ENCODE measurements at regions not wholly inside any gene's neighbourhood (a gene's known extent, or its start where the extent isn't known, plus 50 kb on each side); places are given as distances from the start of the nearest gene placed in this dataset.

- H3K4me3 ChIP-seq (ENCODE audit: low read depth, low read length): no peak overlapping the region
- no peak for DNase-seq (ENCODE audit: low read depth)
These were observed 179.6 kb downstream of the RFC3 start for GRCh38 chr13:33997574-33997973.

DNA sequence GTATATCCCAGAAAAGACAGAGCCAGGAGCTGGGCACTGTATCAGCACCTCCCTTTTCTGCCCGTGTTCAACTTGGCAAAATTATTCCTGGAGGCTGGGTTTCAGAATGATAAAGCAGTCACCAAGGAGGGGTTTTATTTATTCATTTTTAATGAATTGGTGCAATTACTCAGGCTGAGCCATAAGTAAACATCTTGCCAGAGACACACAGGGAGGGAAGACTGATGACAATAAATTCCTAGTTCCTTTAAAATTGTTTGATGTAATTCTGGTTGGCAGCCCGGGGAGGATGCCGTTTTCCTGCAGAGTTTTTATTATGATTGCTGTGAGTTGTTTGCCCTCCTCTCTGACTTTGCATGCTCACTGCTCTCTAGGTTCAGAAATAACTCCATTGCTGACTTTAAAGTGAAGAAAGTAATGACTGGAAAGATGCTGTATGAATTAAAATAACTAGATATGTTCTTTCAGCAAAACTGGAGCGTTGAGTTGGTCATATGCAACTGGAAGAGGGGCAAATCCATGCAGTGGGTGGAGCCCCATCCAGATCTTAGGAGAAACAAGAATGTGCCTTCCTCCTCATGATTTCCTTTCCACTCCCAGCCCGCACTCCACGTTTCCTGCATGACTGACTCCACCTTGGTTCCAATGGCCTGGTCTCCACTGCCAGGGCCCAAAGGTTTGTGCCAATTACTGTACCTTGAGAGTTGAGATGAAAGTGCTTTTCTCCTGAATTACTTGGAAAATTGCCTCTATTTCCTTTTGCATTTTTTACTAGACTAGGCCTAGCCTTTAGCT lies 182.1 kb downstream of the RFC3 start:
- no peak for DNase-seq (ENCODE audit: low read depth)
- no peak overlapping the region for H3K4me3 ChIP-seq (ENCODE audit: low read depth, low read length)

DNA sequence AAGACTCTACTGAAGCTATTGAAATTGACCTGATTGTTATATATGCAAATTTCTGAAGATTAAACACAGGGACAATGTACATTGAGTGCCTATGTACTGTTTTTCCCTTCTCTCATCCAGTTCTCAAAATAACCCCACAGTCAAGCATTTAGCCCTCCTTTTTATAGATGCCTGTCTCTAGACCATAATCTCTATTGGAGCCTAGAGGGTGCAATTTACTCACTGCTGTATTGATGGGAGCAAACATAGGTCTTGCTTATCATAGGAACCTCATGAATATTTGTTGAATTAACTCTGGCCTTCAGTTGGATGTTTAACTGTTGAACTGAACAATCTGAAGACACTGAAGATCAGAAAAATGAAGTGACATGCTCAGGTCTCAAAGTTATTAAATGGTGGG lies 183.0 kb downstream of the RFC3 start:
- no peak for DNase-seq (ENCODE audit: low read depth)
- H3K4me3 ChIP-seq (ENCODE audit: low read depth, low read length): no peak overlapping the region

- no peak for DNase-seq (ENCODE audit: low read depth)
- no peak overlapping the region for H3K4me3 ChIP-seq (ENCODE audit: low read depth, low read length)
These were observed 183.4 kb downstream of the RFC3 start for GRCh38 chr13:34001389-34001788.

- DNase-seq (ENCODE audit: low read depth): no peak
- H3K4me3 ChIP-seq (ENCODE audit: low read depth, low read length): no peak overlapping the region
These were observed 184.2 kb downstream of the RFC3 start for GRCh38 chr13:34002141-34002540.

- no peak for DNase-seq (ENCODE audit: low read depth)
- H3K4me3 ChIP-seq (ENCODE audit: low read depth, low read length): no peak overlapping the region
These were observed 185.0 kb downstream of the RFC3 start for GRCh38 chr13:34002924-34003323.

DNA sequence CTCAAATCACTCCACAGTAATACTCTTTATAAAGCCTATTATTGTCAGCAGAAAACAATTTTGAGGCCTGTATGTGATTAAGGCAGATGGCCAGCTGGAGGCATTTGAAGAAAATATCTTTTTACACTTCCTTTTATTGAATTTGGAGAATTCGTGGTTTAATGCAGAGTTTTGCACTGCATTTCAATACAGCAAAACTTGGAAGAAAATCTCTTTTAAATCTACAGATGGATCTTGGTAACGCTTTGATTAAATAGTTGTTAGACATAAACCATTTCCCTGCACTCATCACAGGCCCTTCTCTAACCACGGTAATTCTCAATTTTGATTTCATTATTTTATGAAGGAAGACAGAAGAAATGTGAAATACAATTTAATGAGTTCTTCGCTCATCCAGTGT lies 185.7 kb downstream of the RFC3 start:
- DNase-seq (ENCODE audit: low read depth): no peak
- no peak overlapping the region for H3K4me3 ChIP-seq (ENCODE audit: low read depth, low read length)

- no peak for DNase-seq (ENCODE audit: low read depth)
- no peak overlapping the region for H3K4me3 ChIP-seq (ENCODE audit: low read depth, low read length)
These were observed 186.7 kb downstream of the RFC3 start for GRCh38 chr13:34004676-34005075.

- H3K4me3 ChIP-seq (ENCODE audit: low read depth, low read length): no peak overlapping the region
- DNase-seq (ENCODE audit: low read depth): no peak
These were observed 188.1 kb downstream of the RFC3 start for GRCh38 chr13:34006011-34006410.

DNA sequence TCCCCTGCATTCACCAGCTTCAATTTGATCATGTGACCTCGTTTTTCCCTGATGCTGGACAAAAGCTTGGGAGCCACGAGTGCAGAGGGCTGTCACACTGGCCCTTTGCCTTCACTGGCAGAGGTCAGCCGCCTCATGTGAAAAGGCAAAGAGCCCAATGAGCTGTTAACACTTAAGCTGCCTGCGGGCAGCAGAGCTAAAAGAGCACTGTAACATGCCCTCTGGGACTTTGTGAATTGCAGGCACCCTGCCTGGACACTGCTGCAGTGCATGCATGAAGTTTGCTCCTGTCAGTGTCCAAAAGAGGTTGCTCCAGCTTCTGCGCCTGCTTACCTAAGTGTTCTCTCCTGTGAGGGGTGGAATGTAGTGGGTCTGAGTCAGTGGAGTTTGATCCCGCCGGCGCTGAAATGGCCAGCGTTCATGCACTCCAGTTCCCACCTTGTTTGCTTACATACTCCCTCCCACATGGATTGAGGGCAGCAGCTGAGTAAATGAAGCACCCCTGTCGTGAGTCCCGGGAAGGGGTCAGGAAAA lies 193.7 kb downstream of the RFC3 start:
- DNase-seq (ENCODE audit: low read depth): no peak
- H3K4me3 ChIP-seq (ENCODE audit: low read depth, low read length): no peak overlapping the region

- no peak overlapping the region for H3K4me3 ChIP-seq (ENCODE audit: low read depth, low read length)
- no peak for DNase-seq (ENCODE audit: low read depth)
These were observed 194.4 kb downstream of the RFC3 start for GRCh38 chr13:34012382-34012781.

DNA sequence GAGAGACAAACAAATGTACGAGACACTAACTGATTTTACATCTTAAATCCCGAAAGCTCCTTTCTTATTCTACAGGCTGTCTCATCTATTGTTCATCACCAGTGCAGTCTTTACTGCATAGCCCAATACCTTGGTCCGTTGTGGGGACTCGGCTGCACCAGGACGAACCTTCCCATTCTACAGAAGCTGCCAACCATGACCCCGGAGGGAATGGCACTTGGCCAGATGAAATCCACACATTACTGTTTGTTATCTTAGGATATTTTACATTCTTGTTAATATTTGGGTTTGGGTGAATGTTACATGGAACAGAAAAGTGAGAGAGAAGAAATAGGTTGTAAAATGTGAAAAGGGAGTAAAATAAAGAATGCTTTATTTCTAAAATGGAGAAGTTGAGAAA lies 195.1 kb downstream of the RFC3 start:
- H3K4me3 ChIP-seq (ENCODE audit: low read depth, low read length): no peak overlapping the region
- DNase-seq (ENCODE audit: low read depth): no peak

DNA sequence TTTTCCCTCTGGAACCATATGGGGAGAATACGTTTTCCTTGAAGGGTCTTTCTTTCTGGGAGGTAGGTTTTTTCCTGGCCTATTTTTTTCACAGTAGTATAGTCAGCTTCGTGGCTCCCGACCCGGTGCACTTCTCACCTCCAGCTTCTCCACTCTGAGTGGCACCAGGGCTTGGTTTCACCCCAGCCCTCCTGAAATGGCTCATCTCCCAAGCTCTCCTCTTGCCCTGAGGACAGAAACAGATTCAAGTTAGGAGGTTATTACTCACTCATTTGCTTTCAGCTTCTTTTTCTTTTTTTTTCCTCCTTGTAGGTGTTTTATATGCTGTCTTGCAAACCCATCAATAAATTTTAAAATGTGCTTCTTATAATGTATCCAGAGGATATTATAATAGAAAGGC lies 199.3 kb downstream of the RFC3 start:
- no peak for DNase-seq (ENCODE audit: low read depth)
- H3K4me3 ChIP-seq (ENCODE audit: low read depth, low read length): no peak overlapping the region

GRCh38 chr13:34019870-34020269 lies 201.9 kb downstream of the RFC3 start:
- DNase-seq (ENCODE audit: low read depth): no peak
- no peak overlapping the region for H3K4me3 ChIP-seq (ENCODE audit: low read depth, low read length)

GRCh38 chr13:34020388-34020787 lies 202.4 kb downstream of the RFC3 start:
- no peak for DNase-seq (ENCODE audit: low read depth)
- H3K4me3 ChIP-seq (ENCODE audit: low read depth, low read length): no peak overlapping the region

DNA sequence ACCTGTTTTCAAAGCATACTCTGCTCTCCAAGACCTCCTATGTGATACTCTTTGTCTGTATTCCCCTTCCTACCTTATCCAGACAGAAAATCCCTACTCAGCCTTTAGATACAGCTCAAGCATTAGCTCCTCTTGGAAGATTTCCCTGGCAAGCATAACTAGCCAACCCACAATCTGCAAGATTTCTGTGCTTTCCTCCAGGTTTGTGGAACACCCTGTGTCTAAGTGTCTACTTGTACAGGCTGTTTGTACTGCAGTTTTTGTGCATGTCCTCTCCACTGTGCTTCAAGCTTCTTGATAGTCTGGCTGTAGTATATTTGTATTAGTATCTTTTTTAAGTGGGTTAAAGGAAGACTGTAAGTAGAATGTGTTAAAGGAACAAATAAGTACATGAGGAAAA lies 203.7 kb downstream of the RFC3 start:
- no peak overlapping the region for H3K4me3 ChIP-seq (ENCODE audit: low read depth, low read length)
- DNase-seq (ENCODE audit: low read depth): no peak

- no peak overlapping the region for H3K4me3 ChIP-seq (ENCODE audit: low read depth, low read length)
- peak; percentile 64 for DNase-seq (ENCODE audit: low read depth)
These were observed 207.8 kb downstream of the RFC3 start for GRCh38 chr13:34025746-34026145.

DNA sequence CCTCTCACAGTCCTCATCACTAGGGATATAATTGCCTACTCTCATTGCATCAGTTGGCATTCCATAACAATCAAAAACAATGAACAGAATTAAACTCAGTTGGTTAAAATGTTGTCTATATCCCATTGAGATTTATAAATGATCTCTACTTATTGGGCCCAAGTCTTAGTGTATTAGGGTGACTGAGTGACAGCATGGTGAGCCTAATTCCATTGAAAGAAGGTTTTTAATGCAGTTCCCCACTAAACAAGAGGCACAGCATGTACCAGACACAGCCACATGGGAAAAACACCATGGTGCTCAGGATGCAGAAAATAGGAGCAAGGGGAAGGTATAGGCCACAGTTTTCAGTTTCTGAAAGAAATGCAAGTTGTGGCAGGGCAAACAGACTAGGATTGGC lies 208.4 kb downstream of the RFC3 start:
- no peak overlapping the region for H3K4me3 ChIP-seq (ENCODE audit: low read depth, low read length)
- DNase-seq (ENCODE audit: low read depth): no peak

- DNase-seq (ENCODE audit: low read depth): no peak
- H3K4me3 ChIP-seq (ENCODE audit: low read depth, low read length): no peak overlapping the region
These were observed 210.8 kb downstream of the RFC3 start for GRCh38 chr13:34028496-34029442.

DNA sequence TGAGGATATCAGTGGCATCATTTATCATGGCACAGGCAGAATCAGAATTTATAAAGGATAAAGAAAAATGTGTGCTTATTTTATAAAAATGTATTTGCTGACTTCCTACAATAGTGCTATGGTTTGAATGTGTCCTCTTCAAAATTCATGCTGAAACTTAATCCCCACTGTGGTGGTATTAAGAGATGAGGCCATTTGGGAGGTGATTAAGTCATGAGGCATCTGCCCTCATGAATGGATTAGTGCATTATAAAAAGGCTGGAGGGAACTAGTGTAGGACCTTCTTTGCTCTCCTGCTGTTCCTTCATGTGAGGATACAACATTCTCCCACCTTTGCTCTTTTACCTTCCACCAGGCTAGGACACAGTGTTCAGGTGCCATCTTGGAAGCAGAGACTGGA lies 212.8 kb downstream of the RFC3 start:
- H3K4me3 ChIP-seq (ENCODE audit: low read depth, low read length): no peak overlapping the region
- no peak for DNase-seq (ENCODE audit: low read depth)
